Dermis microvascular lymphatic vessel endothelial cell (primary cell): ENCODE measurements at regions not wholly inside any gene's neighbourhood (a gene's known extent, or its start where the extent isn't known, plus 50 kb on each side); places are given as distances from the start of the nearest gene placed in this dataset.
A peak's percentile ranks its signal among the peaks of the same experiment; 100 is the strongest.

Experiments used
- DNase-seq, 2 donors: peaks; one replicate each; pipeline versions ENCODE4 v3.0.0 to v3.0.0-alpha.2; 2010; ENCODE audit warnings: low read depth in 2 of 2

DNA sequence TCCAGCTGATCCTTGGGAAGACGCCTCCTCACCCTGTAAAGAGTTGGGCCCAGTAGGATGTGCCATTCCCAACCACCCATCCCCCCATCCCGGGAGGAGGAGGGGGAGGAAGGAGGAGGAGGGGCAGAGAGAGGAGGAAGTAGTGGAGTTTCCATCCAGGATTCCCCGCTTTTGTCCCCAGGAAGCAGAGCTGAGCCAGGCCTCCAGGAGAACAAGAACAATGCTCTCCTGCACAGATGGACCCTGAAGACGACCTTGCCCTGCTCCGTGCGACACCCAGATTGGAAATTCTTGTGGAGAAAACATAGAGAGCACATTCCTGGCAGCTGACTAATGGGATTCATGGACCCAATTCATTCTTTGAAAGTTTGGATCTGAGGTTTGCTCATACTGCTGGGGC lies 132.3 kb upstream of the CRY1 start:
- no peak for DNase-seq

- no peak for DNase-seq
These were observed 132.8 kb upstream of the CRY1 start for GRCh38 chr12:107226126-107226525.

DNA sequence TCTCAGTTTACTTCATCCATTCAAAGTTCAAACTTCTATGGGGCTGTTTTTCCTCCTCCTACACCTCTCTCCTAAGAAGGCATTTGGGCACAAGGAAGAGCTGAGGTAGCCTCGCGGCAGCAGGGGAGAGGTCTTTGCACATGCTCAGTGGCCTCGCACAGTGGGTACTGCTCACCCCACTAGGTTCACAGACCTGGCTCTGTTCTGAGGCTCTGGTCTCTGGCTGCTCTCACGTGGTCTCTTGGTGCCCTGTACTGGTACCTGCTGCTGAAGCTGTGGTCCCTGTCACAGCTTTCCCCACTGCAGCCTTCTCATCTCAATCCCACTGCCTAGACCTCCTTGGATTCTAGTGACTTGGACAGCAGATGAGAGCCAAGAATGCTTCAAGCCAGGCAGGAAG lies 134.7 kb upstream of the CRY1 start:
- no peak for DNase-seq

DNA sequence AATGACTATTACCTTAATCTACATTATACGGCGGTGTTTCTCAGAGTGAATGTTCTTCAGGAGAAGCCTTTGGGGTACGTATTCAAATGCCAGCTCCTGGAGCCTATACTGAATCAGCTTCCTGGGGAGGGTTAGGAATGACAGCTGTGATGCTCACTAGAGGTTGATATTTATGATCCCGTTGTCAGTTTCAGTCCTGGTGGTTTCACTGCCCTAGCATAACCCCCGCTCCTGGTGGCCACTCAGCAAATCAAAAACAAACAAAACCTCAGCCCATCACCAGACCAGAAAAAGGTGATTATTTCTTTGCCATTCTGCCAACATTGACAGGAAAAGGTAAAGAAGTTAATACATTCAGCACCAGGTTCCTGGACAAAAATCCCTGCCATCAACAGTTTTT lies 136.5 kb upstream of the CRY1 start:
- no peak for DNase-seq

- DNase-seq: no peak
These were observed 138.0 kb upstream of the CRY1 start for GRCh38 chr12:107231303-107231702.

DNA sequence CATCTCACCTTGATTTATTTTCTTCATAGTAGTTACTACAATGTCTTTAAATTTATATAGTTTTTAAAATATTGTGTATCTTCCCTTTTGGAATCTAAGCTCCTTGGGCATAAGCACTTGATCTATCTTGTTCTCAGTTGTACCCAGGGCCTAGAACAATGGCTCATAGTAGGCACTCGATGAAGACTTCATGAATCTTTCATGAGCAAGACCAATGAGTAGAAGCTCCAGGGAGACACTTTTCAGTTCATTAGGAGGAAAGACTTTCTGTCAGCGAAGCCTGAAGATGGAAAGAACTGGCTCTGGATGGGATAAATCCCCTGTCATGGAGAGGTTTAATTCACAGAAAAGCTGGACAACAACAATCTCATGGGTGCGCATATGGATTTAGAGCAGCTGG lies 140.2 kb upstream of the CRY1 start:
- DNase-seq: no peak

- DNase-seq: no peak
These were observed 142.3 kb upstream of the CRY1 start for GRCh38 chr12:107235600-107235999.

- peak in 1 of 2 donors; percentile 7 for DNase-seq
These were observed 143.6 kb upstream of the CRY1 start for GRCh38 chr12:107236824-107237511.

DNA sequence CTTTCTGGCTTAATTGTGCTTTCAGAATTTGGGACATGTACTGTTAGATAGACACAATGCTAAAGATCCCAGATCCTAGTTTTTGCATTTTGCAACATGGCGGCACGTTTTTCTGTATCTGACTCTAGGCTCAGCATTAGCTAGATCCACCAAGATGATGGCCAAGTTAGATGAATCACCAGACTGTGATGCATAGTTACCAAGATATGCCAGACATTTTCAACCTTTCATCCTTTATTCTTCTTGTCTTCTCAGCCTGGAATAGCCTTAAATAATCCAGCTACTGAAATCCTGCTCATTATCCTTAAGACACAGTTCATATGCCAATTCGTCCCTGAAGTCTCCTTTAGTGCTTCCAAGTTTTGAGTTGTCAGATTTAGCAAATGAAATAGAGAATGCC lies 144.9 kb upstream of the CRY1 start:
- no peak for DNase-seq

GRCh38 chr12:107241411-107241810 lies 148.1 kb upstream of the CRY1 start:
- DNase-seq: no peak

DNA sequence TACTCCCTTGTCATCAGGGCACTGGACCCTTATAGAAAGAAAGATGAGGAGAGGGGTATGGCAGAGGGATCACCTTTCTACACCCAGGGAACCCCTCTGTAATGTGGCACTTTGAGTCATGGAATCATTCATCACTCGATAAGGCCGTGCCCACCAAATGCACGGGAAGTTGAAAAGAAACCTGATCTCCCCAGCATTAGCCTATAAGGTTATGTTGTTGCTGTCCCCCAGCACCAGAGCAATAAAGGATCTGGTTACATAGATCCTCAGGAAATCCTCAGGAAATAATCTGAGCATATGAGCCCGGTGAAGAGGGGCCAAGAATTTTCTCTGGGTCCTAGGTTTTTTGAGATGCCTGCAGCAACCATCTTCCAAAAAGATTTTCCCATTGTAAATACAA lies 148.8 kb upstream of the CRY1 start:
- peak in 1 of 2 donors; percentile 26 for DNase-seq

- no peak for DNase-seq
These were observed 150.0 kb upstream of the CRY1 start for GRCh38 chr12:107243341-107243740.

GRCh38 chr12:107244584-107244983 lies 151.2 kb upstream of the CRY1 start:
- no peak for DNase-seq

DNA sequence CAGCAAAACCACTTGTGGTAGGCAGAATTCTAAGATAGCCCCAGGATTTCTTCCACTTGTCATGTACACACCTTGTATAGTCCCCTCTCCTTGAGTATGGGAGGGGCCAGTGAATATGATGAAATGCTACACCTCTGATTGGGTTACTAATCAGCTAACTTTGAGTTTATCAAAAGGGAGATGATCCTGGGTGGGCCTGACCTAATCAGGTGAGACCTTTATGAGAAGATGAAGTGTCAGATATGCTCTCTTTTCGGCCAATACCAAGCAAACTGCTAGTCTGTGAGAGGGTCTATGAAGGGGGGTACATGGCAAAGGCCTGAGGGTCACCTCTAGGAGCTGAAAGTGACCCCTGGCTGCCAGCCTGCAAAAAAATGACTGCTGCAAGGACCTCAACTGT lies 154.3 kb upstream of the CRY1 start:
- DNase-seq: no peak

- DNase-seq: no peak
These were observed 154.8 kb upstream of the CRY1 start for GRCh38 chr12:107248187-107248586.

- no peak for DNase-seq
These were observed 157.9 kb upstream of the CRY1 start for GRCh38 chr12:107251288-107251687.

DNA sequence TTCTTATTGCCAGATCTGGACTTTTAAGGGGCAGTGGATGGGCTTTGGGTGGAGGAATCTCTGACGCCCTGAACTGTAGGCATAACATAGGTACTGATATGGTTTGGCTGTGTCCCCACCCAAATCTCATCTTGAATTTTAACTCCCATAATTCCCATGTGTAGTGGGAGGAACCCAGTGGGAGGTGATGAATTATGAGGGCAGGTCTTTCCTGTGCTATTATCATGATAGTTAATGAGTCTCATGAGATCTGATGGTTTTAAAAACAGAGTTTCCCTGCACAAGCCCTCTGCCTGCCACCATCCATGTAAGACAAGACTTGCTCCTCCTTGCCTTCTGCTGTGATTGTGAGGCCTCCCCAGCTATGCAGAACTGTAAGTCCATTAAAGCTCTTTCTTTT lies 160.0 kb upstream of the CRY1 start:
- DNase-seq: no peak

DNA sequence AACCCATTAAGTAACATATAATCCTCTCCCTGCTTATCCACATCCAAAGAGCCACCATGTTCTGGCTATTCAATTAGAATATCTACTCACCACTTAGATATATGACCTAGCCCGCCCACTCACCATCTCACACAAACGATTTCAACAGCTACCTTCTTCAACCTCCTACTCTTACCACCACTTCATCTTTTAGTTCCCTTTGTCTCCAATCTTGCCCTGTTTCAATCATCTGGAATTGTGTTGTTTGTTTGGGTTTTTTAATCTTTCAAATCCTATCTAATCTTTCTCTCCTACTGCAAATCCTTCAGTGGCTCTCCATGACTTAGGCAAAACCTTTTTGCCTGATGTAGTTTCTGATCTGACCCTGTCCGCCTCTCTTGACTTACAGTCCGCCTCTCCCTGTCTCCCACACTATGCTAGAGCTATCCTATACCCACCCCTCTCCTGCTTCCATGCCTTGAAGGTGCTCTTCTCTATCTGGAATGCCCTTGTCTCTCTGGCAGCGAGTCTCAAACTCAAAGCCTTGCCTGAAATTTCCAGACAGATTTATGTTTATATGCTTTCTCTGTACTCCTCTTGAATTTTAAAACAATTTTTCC lies 161.0 kb upstream of the CRY1 start:
- DNase-seq: no peak

GRCh38 chr12:107258780-107259179 lies 165.4 kb upstream of the CRY1 start:
- DNase-seq: no peak

DNA sequence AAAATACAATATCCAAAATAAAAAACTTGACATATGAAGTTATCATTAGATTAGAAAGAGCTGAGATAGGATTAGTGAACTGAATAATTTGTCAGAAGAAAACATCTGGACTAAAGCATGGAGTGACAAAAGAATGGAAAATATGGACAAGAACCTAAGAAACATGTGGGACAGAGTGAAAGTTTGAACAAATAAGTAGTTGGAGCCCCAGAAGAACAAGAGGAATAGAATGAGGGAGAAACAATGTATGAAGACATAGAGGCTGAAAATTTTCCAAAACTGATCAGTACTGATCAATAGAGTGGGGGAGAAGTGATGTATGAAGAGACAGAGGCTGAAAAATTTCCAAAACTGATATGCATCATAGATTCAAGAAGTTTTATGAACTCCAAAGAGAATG lies 170.6 kb upstream of the CRY1 start:
- no peak for DNase-seq

GRCh38 chr12:107264667-107265066 lies 171.3 kb upstream of the CRY1 start:
- peak in 1 of 2 donors; percentile 24 for DNase-seq

- no peak for DNase-seq
These were observed 174.3 kb upstream of the CRY1 start for GRCh38 chr12:107267604-107268003.

- DNase-seq: no peak
These were observed 178.2 kb upstream of the CRY1 start for GRCh38 chr12:107271523-107271922.

- no peak for DNase-seq
These were observed 182.2 kb upstream of the CRY1 start for GRCh38 chr12:107275530-107275929.
